Renal cortical epithelial cell (primary cell): ENCODE measurements at regions not wholly inside any gene's neighbourhood (a gene's known extent, or its start where the extent isn't known, plus 50 kb on each side); places are given as distances from the start of the nearest gene placed in this dataset.
A peak's percentile ranks its signal among the peaks of the same experiment; 100 is the strongest.

Experiments
- DNase-seq: peaks from one replicate; pipeline ENCODE4 v3.0.0-alpha.2; 2011; ENCODE audit warnings: low read depth

DNA sequence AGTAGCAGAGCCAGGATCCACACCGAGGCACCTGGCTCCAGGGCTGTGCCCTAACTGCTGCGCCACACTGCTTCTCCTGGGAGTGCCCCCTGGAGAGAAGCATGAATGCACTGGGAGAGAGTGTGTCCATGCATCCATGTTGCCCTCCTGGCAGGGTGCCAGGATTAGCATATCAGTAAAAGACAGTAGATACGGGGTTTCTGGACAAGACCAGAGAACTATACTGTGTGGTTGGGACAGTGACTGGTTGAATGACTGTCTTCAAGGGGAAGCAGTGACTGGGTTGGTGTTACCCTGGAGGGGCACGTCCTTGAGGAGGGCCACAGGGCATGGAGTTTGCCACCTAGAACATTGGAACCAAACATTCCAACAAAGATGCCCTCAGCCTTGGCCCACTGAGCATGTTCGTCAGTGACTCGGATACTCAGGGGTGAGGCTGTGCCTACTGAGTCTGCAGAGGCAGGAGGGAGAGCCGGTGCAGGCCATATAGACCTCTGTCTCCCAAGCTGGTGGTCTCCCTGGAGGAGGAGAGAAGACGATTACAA is 288.8 kb downstream of the CDC5L start:
- DNase-seq = no peak

DNA sequence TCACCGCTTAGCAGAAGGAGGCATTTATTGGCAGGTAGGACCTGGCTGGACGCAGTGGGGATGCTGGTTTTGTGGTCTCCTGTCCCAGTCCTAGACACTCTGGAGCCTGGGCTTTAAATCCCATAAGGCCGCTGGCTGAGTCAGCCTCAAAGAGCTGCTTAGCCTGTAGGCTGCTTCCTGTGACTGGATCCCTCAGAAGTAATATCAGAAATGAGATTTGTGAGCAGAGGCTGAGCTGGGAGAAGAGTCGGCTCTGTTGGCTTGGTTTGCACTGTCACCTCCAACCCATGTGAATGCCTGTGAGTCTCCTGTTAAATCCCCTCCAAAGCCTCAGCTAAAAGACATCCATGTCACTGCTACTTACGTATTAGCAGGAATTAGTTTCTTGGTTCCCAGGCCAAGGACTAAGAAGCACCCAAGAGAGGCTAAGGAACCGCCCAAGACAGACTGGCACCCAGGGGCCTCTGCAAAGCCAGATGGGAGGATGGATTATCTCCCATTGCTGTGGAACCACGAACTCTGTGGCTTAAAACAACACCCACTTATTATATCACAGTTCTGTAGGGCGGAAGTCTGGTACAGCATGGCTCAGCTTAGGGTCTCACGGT is 289.4 kb downstream of the CDC5L start:
- no peak for DNase-seq

GRCh38 chr6:44678252-44678935 is 290.9 kb downstream of the CDC5L start:
- no peak for DNase-seq

DNA sequence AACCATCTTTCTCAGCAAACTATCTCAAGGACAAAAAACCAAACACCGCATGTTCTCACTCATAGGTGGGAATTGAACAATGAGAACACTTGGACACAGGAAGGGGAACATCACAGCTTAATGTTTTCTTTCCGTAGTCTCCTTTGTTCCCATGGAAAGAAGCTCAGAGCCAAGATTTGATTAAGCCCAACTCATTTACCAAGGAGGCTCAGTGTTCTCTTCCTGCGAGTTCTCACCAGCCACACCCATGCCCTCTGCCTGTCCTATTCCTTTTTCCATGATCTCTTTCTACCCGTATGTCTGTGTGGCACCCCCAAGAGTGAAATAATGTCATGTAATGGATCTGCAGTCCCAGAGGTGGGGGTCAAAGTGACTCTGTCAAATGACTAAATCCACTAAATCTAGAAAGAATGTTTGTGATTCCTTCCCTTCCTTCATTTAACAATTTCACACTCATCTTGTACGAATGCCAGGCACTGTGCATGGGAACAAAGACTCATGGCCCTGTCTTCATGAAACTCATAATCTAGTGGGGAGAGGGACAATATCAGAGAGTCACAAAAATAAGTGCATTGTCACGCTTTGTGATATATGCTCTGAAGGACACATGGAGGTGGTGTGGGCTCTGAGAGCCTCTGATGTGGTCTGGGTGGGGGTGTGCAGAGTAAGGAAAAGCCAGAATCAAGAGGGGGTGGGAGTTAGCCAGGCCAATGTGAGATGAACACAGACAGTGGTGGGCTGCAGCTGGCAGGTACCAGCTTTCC is 292.1 kb downstream of the CDC5L start:
- DNase-seq = no peak

- DNase-seq = no peak
Measured at GRCh38 chr6:44680202-44680720, 292.8 kb downstream of the CDC5L start.

DNA sequence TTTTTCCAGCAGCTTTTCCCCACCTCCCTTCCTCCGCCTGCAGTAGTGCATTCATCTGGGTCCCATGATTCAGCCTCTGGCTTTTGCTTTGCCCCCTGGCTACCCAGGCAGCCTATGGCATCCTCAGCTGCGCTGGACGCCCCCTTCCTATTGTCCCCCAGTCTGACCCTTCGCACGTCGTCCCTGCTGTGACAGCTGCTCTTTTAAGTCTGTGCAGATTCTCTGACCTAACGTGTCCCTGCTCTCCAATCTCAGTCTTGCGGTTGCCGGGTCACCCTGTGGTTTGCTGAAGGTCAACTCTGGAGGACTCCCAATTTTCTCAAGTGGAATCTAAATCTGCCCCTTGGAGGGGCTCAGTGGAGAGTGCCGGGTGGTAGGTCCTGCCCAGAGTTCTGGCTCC is 294.3 kb downstream of the CDC5L start:
- no peak for DNase-seq

DNA sequence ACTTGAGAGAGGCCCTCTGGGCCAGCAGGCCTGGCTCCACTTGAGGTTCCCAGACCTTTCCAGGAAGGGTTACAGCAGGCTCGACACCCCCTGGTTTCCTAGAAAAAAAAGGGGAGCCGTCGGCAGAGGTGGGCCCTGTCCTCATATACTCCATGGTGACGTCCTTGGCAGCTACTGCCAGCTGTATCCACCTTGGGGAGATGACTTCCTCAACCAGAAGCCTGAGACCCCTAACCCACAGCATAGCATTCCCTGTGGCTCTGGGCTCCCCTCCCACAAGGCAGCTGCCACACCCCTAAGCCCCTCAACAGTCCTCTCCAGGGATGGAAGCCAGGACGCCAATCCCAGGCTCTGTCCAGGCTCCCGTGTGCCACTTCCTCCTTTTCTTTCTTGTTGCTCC is 294.8 kb downstream of the CDC5L start:
- no peak for DNase-seq

- no peak for DNase-seq
Measured at GRCh38 chr6:44682987-44683779, 295.7 kb downstream of the CDC5L start.

GRCh38 chr6:44685213-44685612 is 297.7 kb downstream of the CDC5L start:
- DNase-seq = no peak

- DNase-seq = peak; percentile 57
Measured at GRCh38 chr6:44696099-44696498, 308.6 kb downstream of the CDC5L start.

- no peak for DNase-seq
Measured at GRCh38 chr6:44696686-44697085, 309.2 kb downstream of the CDC5L start.

DNA sequence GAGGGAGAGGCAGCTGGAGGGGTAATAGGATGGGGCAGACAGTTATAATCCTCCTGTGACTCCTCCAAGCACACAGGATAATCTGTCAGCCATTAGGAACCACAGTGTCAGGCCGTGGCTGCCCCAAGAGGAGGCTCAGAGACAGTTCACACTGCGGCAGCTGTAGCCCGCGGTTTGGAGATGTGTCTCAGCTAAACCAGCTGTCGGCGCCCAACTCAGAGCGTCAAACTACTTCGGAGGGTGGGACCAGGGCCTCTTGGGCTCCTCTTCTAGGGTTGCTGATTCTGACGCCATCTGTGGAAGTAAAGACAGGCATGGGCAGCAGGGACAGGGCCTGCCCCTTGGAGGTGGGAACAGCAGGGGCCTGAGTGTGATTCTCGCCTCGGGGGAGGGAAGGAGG is 309.8 kb downstream of the CDC5L start:
- no peak for DNase-seq

DNA sequence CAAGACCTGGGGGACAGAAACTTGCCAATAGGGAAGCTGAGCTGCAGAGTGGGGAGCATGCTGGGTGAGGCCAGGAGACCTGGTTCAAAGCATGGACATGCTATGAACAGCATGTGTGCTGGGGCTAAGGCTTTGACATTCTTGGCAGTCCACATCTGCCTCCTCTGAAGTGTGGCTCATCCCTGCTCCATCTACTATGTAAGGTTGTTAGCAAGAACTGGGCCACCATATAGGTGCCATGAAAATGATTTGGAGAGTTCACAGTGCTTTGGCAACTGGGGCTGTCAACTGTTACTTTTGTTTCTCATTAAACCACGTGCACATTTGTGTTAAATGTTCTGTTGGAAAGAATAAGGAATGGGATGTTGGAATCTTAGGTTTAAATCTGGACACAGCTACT is 311.1 kb downstream of the CDC5L start:
- no peak for DNase-seq

- DNase-seq = no peak
Measured at GRCh38 chr6:44699082-44699481, 311.6 kb downstream of the CDC5L start.

DNA sequence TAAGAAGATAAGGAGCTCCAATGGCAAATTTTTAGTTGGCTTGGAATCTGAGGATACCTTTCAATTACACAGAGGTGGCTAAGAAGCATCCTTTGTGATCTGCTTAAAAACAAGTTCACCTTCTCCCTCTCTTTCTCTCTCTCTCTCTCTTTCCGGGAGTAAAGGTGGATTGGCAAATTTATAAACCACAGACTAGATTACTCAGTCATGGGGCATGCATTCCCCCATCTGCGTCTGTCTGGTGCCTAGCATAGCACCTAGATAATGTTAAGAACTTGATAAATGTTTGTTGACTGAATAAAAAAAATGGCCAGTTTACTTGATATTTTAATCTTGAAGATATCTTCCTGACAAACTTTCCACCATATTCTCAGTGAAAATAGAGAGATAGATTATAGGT is 312.3 kb downstream of the CDC5L start:
- DNase-seq = no peak

DNA sequence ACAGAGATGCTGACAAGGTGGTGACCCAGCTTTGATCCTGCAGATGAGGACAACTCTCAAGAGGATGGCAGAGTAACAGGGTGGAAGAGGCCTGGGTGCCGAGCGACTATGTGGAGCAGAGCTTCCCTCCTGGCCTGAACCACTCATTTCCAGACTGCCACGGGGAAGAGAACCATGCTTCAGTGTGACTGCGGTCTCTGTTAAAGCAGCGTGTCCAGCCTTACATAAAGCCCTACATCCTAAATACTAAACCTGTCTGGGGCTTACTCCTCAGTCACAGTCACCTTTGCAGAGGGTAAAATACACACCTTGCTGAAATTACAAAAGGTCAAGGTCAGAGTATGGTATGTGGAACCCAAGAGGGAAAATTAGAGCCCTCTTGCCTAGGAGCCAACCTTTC is 312.9 kb downstream of the CDC5L start:
- no peak for DNase-seq

DNA sequence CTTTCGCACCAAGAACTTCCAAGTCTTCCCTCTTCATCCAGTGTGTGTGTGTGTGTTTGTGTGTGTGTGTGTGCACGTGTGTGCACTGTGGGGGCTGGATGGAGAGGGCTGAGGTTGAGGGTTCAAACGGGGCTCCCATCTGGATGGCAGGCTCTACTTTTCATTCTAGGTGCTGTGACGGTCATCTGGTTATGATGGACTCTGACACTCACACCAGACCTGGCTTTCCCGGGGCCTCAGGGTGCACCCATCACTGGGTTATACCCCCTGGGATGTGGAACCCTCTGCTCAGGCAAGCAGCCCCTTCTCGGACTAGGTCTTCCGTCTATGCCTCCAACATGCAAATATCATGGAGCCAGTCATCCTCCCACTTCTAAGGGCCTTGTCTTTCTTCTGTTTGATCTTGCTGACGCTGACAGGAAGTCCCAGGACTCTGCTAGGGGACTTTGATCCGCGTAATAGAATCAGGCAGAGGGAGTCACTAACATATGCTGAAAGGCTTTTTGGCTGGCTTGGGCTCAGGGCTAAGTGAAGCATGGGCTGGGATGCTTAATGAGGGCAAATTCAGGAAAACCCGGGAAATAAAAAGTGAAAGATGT is 313.6 kb downstream of the CDC5L start:
- DNase-seq = no peak

GRCh38 chr6:44701637-44702101 is 314.2 kb downstream of the CDC5L start:
- no peak for DNase-seq

DNA sequence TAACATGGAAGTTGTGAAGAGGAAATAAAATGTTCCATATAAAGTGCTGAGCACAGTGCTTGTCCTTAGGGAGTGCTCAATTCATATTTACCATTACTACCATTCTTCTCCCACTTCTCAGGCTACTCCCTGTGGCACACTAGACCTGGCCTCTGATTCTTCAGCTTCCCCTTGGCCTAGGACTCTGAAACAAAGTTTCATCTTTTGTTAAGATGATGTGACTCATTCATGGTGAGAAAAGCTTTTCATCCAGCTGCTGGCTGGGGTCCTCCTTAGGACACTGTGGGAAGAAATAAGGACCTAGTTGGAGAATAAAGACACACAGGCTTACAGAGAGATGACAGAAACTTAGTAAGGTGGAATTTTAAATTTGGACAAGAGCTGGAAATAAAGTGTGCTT is 314.8 kb downstream of the CDC5L start:
- no peak for DNase-seq

GRCh38 chr6:44704240-44705150 is 317.0 kb downstream of the CDC5L start:
- no peak for DNase-seq
